Progenitor cell of endocrine pancreas (in vitro differentiated cells): ENCODE measurements at regions not wholly inside any gene's neighbourhood (a gene's known extent, or its start where the extent isn't known, plus 50 kb on each side); places are given as distances from the start of the nearest gene placed in this dataset.
A peak's percentile ranks its signal among the peaks of the same experiment; 100 is the strongest.
"Not testable (repeated sequence)": the region's sequence is repeated elsewhere in the genome, so short reads cannot be mapped to it uniquely, and the experiment has no call there.

Experiments used
- DNase-seq: peaks from one replicate; pipeline ENCODE4 v3.0.0; 2021; ENCODE audit warnings: low spot score; ENCODE audit not compliant: unreplicated experiment
- H3K27ac Mint-ChIP-seq: 2 replicates; pipeline ENCODE4 v1.8.0; 2021; ENCODE audit warnings: mild to moderate bottlenecking, moderate library complexity, mixed read lengths
- H3K27me3 Mint-ChIP-seq: 2 replicates; pipeline ENCODE4 v1.8.0; 2021; ENCODE audit warnings: mixed read lengths
- H3K36me3 Mint-ChIP-seq: 2 replicates; pipeline ENCODE4 v1.8.0; 2022; ENCODE audit warnings: mixed read lengths; ENCODE audit not compliant: insufficient read depth
- H3K4me1 Mint-ChIP-seq: 2 replicates; pipeline ENCODE4 v1.8.0; 2021; ENCODE audit warnings: low read depth, mixed read lengths
- H3K4me3 Mint-ChIP-seq: 2 replicates; pipeline ENCODE4 v1.8.0; 2021; ENCODE audit warnings: low read depth, mild to moderate bottlenecking, moderate library complexity, mixed read lengths
- H3K9me3 Mint-ChIP-seq: 2 replicates; pipeline ENCODE4 v1.8.0; 2021; ENCODE audit warnings: low read depth, mixed read lengths
- TF ChIP-seq, protein P1 (sequence below): fragments of 200-600 bp; sonication (generic); IDR thresholded peaks from one replicate; pipeline ENCODE4 v1.5.0; 2021; ENCODE audit warnings: antibody characterized with exemption, mild to moderate bottlenecking; ENCODE audit not compliant: unreplicated experiment

DNA sequence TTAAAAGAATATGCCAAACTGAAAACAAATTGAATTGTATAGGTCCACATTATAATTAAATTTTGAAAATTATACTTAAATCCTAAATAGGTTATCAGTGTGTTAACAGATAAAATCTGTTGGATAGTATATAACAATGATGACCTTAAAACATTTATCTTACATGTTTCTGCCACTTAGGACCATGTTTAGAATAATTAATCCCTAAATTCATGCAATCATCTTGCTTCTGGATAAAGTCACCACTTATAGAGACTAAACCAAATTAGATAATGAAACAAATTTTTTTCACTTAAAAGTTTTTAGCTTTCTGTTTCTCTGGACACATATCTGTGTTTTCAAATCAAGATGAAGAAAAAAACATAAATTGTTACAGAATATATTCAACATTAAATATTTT lies 511.7 kb upstream of the MIR17HG start:
- Mint-ChIP-seq H3K4me1 (peaks cover 12% of the 10 kb centered on the region), H3K4me3 (no peak overlapping the region), H3K27ac (no peak overlapping the region), H3K36me3 (peaks cover 7% of the 10 kb centered on the region), H3K9me3 (peaks cover 16% of the 10 kb centered on the region), H3K27me3 (peaks cover 9% of the 10 kb centered on the region)
- DNase-seq = no peak
- TF ChIP-seq, protein P1, sequence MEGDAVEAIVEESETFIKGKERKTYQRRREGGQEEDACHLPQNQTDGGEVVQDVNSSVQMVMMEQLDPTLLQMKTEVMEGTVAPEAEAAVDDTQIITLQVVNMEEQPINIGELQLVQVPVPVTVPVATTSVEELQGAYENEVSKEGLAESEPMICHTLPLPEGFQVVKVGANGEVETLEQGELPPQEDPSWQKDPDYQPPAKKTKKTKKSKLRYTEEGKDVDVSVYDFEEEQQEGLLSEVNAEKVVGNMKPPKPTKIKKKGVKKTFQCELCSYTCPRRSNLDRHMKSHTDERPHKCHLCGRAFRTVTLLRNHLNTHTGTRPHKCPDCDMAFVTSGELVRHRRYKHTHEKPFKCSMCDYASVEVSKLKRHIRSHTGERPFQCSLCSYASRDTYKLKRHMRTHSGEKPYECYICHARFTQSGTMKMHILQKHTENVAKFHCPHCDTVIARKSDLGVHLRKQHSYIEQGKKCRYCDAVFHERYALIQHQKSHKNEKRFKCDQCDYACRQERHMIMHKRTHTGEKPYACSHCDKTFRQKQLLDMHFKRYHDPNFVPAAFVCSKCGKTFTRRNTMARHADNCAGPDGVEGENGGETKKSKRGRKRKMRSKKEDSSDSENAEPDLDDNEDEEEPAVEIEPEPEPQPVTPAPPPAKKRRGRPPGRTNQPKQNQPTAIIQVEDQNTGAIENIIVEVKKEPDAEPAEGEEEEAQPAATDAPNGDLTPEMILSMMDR = no peak

DNA sequence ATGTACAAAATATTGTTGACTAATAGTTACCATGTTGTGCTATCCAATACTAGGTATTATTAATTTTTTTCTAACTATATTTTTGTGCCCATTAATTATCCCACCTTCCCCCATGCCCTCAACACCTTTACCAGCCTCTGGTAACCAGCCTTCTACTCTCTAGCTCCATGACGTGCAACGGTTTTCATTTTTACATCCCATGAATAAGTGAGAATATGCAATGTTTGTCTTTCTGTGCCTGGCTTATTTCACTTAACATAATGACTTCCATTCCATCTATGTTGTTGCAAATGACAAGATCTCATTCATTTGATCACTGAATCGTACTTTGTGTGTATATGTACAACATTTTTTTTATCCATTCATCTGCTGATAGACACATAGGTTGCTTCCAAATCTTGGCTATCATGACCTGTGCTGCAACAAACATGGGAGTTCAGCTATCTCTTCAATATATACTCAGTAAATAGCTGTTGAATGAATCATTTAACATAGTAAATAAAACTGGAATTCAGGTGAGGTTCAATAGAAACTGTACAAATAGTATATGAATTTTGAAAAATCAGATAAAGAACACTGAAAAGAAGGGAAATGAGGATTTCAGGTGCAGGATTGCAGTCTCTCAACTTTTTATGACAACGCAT lies 509.0 kb upstream of the MIR17HG start:
- H3K27me3 Mint-ChIP-seq = peaks cover 14% of the 10 kb centered on the region
- H3K27ac Mint-ChIP-seq = peak overlapping the region; percentile 55
- peaks cover 19% of the 10 kb centered on the region for H3K9me3 Mint-ChIP-seq
- peaks cover 7% of the 10 kb centered on the region for H3K36me3 Mint-ChIP-seq
- H3K4me1 Mint-ChIP-seq = peaks cover 12% of the 10 kb centered on the region
- TF ChIP-seq, protein P1 = no peak
- H3K4me3 Mint-ChIP-seq = no peak overlapping the region
- DNase-seq = no peak

DNA sequence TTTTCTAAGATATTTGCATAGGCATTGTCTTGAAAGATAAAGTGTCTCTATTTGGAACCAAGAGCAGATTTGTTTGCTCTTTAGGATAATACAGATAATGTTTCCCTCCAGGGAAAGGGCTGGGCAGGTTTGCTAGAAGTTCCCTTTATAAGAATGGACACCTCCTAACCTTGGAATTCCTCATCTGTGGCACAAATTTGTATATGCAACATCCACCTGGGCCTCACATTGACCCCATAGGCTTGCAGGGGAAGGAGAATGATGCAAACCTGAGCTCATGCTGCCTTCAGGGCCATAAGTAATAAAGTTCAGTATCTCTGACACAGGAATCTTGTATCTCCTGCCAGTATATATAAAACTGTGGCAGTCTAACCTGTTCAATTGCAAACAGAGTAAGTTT lies 508.4 kb upstream of the MIR17HG start:
- Mint-ChIP-seq H3K27ac (no peak overlapping the region), H3K27me3 (peaks cover 14% of the 10 kb centered on the region), H3K9me3 (peaks cover 19% of the 10 kb centered on the region), H3K4me1 (peaks cover 14% of the 10 kb centered on the region), H3K4me3 (no peak overlapping the region), H3K36me3 (peaks cover 7% of the 10 kb centered on the region)
- no peak for DNase-seq
- TF ChIP-seq, protein P1 = no peak

DNA sequence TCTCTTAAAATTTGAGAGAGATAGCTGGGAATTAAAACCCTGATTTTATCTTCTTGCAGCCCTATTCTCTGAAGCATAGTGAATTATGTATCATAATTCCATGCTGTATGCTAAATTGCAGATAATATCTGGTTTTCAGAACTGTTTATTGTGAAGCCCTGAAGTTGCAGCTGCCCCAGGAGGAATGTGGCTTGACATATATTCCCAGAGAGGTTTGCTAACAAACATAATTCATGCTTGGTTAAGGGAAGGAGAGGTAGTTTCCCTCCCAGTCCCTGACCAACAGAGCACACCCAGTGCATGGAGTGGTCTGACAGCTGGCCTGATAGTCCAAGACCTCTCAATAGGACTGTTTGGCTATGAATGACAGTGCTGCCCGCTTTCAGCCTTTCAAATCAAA lies 500.6 kb upstream of the MIR17HG start:
- TF ChIP-seq, protein P1 = no peak
- no peak for DNase-seq
- H3K36me3 Mint-ChIP-seq = no peaks in the 10 kb centered on the region
- no peak overlapping the region for H3K4me3 Mint-ChIP-seq
- no peak overlapping the region for H3K27ac Mint-ChIP-seq
- H3K9me3 Mint-ChIP-seq = peaks cover 3% of the 10 kb centered on the region
- H3K27me3 Mint-ChIP-seq = peaks cover 30% of the 10 kb centered on the region
- H3K4me1 Mint-ChIP-seq = peaks cover 10% of the 10 kb centered on the region

DNA sequence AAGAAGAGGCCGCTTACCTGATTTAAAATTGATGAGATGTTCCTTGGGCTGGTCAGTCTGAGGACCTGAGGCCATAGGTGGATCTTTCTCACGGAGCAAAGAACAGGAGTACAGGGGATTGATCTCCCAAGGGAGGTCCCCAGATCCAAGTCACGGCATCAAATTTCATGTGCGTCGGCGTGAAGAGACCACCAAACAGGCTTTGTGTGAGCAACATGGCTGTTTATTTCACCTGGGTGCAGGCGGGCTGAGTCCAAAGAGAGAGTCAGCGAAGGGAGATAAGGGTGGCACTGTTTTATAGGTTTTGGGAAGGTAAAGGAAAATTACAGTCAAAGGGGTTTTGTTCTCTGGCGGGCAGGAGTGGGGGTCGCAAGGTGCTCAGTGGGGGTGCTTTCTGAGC lies 493.8 kb upstream of the MIR17HG start:
- Mint-ChIP-seq H3K4me1 (peaks cover 14% of the 10 kb centered on the region), H3K27me3 (peaks cover 51% of the 10 kb centered on the region), H3K4me3 (peak overlapping the region; percentile 47)
- not testable (repeated sequence) for H3K27ac Mint-ChIP-seq, H3K36me3 Mint-ChIP-seq, H3K9me3 Mint-ChIP-seq, DNase-seq

DNA sequence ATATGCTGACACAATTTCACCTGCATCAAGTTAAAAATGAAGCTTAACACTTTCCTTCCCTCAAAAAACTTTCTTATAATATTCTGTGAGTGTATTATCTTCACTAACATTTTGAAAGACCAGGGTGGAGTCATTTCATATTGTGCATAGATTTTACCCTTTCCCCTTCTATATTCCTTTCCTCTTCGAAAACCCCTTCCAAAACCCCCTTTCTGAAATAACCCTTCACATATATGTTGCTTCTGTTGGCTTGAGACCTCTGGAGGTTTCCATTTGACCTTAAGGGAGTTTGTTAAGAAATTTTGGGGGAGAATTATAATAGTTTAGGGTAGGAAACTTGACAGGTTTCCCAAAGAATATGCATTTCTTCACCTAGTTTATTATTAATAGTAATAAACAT lies 489.6 kb upstream of the MIR17HG start:
- Mint-ChIP-seq H3K4me1 (peaks cover 8% of the 10 kb centered on the region), H3K27me3 (peaks cover 11% of the 10 kb centered on the region)
- no peak for DNase-seq

More for the DNA sequence above, 489.6 kb upstream of the MIR17HG start:
- TF ChIP-seq, protein P1 = no peak
- no peak overlapping the region for H3K4me3 Mint-ChIP-seq
- peaks cover 3% of the 10 kb centered on the region for H3K9me3 Mint-ChIP-seq
- H3K27ac Mint-ChIP-seq = no peak overlapping the region
- H3K36me3 Mint-ChIP-seq = no peaks in the 10 kb centered on the region
